ENCODE measurements at regions not wholly inside any gene's neighbourhood (a gene's known extent, or its start where the extent isn't known, plus 50 kb on each side); places are given as distances from the start of the nearest gene placed in this dataset.

GRCh38 chr2:104404526-104404925 lies 449.4 kb upstream of the POU3F3 start:
- TF ChIP-seq CTCF (IDR thresholded peaks at IDR 0.05) (no peak), ZFX (IDR thresholded peaks at IDR 0.05; ENCODE audit: borderline replicate concordance) (no peak)

All from 22Rv1 (cell line).